Loucy (cell line): ENCODE measurements at regions not wholly inside any gene's neighbourhood (a gene's known extent, or its start where the extent isn't known, plus 50 kb on each side); places are given as distances from the start of the nearest gene placed in this dataset.

Experiments
- EZH2phosphoT487 ChIP-seq: fragments of 200-600 bp; IDR thresholded peaks from 2 replicates; pipeline ENCODE4 v1.6.1; 2018; ENCODE audit warnings: antibody characterized with exemption, mild to moderate bottlenecking, moderate library complexity, borderline replicate concordance
- TF ChIP-seq, protein P1 (sequence below): fragments of 200-600 bp; sonication (generic); conservative IDR thresholded peaks from 2 replicates; pipeline ENCODE4 v1.5.1; 2014; ENCODE audit warnings: mild to moderate bottlenecking, antibody characterized with exemption, low read length

DNA sequence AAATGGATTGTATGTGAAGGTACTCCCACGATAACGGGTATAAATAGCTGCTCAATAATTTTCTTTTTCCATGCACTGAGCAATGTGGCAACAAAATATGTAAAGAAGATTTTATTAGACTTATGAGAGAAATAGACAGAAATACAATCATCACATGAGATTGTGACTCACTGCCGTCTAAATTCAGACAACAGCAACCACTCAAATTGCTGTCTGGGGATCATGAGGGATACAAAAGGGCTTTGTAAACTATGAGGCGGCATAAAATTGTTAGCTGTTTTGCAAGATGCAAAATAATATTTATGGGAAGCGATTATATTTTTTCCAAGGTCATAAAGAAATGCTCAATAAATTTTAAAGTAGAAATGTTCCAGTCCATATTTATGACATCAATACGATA is 259.1 kb upstream of the AGAP1 start:
- TF ChIP-seq, protein P1, sequence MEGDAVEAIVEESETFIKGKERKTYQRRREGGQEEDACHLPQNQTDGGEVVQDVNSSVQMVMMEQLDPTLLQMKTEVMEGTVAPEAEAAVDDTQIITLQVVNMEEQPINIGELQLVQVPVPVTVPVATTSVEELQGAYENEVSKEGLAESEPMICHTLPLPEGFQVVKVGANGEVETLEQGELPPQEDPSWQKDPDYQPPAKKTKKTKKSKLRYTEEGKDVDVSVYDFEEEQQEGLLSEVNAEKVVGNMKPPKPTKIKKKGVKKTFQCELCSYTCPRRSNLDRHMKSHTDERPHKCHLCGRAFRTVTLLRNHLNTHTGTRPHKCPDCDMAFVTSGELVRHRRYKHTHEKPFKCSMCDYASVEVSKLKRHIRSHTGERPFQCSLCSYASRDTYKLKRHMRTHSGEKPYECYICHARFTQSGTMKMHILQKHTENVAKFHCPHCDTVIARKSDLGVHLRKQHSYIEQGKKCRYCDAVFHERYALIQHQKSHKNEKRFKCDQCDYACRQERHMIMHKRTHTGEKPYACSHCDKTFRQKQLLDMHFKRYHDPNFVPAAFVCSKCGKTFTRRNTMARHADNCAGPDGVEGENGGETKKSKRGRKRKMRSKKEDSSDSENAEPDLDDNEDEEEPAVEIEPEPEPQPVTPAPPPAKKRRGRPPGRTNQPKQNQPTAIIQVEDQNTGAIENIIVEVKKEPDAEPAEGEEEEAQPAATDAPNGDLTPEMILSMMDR = no peak
- no peak for TF ChIP-seq EZH2phosphoT487
